Stimulated activated CD8-positive, alpha-beta memory T cell treated with anti-CD3 and anti-CD28 coated beads, Interleukin-4, amount 100 ng/mL, for 24 hours (primary cell): ENCODE measurements at regions not wholly inside any gene's neighbourhood (a gene's known extent, or its start where the extent isn't known, plus 50 kb on each side); places are given as distances from the start of the nearest gene placed in this dataset.

ENCODE experiments used
- DNase-seq: peaks from one replicate; pipeline ENCODE4 v3.0.0-alpha.2; 2020; ENCODE audit warnings: low read depth

DNA sequence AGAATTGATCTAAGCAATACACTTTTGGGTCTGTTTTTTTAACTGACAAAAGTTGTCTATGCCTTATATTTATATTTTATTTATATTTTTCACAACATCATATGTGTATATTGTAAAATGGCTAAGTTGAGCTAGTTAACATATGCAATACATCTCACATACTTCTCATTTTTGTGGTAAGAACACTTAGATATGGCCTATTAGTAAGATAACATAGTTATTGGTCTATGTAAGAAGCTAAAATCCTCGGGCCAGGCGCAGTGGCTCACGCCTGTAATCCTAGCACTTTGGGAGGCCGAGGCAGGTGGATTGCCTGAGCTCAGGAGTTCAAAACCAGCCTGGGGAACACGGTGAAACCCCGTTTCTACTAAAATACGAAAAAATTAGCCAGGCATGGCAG is 275.6 kb upstream of the ID2 start:
- DNase-seq: no peak

DNA sequence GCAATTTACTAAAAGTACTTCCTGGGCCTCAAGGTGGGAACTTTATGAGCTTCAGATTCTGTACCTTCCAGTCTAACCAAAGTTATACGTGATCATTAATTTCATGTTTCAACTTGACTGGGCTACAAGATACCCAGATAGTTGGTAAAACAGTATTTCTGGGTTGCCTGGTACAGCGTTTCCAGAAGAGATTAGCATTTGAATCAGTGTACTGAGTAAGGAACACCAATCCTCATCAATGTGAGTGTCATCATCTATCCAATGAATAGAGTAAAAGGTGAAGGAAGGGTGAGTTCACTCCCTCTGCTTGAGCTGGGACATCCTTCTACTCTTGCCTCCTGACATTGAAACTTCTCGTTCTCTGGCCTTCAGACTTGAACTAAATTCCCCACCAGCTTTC is 274.5 kb upstream of the ID2 start:
- no peak for DNase-seq

DNA sequence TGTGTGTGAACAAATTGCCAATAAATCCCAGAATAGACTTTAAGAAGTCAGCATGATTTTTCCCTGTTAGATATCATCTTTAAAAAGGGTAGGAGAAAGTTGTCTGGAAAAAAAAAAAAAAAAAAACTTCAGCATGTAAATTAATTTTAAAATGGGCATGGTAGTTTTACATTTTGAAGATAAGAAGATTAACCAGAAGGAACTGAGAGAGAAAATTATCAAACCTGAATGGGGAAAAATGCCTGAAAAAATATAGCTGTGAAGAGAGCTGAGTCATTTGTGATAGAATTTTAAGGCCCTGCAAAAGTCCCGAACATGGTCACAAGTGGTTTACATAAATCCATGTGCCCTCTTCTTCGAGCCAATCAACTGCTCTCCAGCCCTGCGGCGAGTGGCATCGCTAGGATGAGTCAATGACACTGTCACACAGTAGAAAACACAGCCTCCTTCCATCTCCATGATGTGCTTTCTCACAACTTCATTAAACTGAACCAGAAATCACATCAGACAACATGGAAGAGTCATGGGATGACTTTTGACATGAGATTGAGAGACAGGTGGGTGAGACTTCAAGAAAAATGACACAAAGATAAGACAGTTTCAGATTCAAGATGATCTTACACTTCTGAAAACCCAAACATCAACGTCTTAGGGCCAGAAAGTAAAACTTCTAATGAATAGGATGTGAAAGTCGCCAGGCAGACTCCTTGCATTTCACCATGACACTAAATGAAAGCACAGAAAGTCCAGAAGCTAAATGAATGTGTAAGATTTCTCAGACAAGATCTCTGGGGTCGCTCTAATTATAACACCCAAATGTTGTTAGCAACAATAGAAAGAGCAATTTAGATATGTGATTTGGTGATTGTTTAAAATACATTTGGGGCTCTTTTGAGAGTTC is 273.0 kb upstream of the ID2 start:
- peak; percentile 49 for DNase-seq

DNA sequence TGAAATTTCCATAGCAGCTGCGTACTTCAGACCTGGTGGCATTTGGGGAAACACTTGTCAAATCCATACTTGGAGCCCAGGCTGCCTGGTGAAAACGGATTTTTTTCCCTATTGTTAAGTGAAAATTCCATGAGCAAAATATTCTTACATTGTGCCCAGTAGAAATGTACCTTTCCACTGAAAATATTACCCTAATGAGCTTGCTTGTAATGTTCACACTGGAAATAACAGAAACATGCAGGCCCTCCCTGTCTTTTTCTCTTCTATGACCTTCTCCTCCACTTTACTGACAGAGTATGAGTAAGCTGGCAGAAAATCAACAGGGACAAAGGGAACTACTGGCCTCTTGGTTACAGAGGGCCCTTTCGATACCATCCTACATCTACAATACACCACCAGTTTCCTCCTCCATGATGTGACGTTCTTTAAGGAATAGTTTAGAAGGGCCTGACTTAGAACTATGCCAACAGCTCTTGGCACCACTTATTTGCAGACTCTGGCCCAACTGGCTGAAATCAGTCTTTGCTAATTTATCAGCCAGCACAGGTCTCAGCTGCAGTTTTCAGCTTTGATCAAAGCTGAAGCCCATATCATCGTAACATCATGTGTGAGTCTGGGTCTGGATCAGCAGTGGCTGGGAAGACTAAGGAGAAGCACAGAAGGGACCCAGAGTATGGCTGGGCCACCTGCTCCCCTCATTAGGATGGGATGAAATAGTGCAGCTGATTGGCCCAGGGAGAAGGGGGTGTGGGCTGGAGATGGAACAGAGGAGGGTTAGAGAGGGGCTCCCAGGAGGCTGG is 272.2 kb upstream of the ID2 start:
- no peak for DNase-seq

DNA sequence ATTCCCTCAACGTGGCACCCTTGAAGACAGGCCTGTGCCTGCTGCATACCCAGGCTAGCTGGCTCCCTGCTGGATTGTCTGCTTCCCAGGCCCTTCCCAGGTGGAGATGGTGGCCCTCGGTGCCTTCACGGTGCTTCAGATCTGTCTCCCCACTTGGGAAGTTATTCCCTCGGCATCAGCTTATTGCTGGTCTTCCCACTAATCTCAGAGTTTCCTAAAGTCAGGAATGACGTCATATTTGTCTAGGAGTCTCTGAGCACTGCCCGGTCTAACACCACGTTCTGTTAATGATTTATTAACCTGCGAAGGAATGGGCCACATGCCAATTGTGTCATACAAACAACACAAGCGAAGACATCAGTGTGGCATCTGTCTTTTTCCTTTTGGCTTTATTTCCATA is 269.8 kb upstream of the ID2 start:
- DNase-seq: no peak

DNA sequence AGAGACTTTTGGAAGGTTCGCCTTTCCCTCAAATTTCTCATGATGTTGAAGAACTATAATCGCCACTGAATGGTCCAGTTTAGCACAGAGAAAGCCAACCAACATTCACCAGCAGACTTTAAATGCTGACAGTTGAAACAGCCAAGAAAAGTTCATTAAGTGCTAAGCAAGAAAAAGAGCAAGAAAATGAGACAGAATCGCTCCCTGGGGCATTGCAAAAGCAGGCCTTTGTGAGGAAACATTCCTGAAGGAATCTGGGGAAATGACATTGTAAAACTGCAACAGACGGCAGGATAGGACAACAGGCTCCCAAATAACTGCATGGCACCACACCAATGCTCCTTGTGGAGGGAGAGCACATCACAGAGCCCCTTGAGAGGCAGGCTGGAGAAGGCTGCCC is 269.3 kb upstream of the ID2 start:
- no peak for DNase-seq

DNA sequence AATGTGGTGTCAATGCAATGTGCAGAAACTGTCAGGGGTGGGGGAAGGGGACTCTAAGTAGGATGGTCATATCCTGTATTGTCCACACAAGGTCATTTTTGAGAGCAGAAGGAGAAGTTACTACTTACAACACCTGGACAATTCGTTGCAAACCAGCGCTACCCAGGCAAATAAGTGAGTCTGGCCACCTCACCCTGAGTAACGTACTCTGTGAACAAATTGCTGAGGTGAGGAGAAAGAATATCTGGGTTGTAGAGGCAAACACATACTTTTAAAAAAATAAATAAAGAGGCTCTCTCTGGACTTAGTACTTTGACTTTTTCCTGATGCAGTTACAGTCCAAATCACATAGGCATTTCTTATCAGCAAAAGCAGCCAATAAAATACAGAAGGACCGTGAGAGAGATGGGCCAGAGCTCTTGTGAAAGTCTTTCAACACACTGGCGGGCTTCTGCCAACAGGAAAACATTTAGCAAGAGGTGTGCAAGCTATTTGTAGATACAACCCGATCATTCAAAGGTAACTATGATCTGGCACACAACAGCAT is 268.2 kb upstream of the ID2 start:
- no peak for DNase-seq

DNA sequence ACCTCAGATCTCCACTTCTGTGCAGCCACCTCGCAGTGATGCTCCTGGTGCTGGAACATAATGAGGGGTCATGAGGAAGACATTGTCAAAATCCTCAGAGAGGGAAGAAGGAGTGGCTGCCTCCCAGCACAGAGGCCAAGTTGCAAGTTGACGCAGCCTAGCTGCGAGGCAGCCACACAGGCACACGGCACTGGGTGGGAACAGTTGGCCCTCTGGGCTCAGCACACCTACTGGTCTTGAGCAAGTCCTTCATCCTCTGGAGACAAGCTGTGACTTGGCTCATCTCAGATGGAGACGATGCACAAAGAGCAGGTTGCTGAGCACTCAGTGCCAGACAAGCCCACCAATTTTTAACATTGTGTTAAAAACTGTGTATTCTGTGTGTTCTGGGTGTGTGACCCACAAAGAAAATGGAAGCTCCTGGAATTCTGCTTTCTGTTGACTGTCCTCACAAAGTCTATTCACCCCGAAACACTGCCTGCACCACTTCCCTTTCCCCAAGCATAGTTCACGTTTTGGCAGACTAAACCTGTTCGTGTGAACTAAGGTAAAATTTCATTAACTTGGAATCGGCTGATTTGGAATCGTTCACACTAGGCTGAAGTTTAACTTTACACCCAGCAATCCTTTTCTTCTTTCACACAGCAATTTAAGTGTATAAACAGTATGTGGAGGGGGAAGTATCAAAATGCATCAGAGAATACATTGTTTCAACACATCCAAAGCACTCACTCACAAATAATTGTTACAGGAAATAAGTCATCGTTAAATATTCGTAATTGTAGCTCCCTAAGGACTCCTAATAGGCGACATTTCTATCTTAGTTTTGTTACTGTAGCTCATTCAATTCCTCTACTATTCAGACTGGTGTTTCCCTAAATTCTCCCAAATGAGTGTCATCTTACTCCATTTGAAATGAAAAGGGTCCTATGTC is 266.6 kb upstream of the ID2 start:
- DNase-seq: no peak

DNA sequence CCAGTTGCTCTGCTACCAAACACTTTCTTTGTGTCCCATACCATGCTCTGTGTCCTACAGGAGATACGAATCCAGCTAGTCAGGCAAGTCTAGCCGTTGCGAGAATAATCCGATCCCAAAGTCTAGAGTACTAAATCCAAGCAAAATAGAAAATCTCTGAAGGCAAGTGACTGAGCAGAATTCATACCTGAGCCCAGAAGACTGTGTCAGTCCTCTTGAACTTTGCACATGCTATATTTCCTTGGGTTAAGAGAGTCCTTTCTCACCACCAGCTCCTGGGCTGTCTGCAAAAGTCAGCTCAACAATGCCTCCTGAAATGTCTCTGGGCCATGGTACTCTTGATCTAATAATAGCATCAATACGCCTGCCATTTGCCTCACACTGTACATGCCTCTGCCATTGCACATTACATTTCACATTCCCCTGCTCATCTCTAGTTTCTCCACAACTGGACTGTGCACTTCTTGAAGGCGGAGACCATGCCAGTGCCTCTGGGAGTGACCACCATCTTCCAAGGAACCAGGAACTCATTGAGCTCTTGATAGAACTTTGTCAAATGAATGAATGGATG is 265.8 kb upstream of the ID2 start:
- DNase-seq: no peak

DNA sequence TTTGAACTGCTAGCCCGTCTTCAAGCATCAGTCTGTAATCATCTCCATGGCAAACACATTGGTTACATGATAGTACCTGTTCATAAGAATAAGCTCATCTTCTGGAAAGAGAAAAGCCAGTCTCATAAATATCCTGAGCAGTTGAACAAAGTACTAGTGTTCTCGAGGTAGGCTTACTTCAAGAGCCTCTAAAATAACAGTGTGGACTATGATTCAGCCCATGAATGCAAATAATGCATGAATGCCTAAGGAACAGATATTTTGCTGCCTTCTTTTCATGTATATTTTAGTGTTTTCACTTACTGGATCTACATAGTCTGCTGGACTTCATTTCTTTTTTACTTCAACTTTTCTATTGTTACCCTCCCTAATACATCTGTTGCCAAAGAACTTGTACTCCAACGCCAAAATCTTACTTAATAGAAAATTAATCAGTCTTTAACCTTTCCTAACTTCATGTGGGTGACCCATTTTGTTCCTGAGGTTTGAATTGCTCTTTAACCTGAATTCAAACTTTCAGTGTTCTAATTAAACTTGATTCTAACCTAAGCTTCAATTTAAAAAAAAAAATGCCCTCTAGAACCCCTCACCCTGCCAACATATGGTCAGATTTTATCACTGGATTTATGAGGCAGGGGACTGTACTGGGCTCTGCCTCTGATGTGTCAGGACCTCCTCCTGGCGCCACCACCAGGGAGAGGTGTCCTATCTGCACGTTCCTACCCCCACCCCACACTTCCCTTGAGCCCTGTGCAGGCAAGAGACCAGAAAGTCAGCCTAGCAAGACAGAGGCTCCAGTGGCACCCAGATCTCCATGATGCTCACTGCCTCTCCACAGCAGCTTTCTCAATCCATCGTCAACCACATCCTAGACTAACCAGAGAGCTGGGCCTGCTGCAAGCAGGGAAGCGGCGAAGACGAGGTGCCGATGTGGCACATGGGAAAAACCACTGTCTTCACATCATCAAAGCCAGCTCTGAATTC is 264.7 kb upstream of the ID2 start:
- DNase-seq: no peak

DNA sequence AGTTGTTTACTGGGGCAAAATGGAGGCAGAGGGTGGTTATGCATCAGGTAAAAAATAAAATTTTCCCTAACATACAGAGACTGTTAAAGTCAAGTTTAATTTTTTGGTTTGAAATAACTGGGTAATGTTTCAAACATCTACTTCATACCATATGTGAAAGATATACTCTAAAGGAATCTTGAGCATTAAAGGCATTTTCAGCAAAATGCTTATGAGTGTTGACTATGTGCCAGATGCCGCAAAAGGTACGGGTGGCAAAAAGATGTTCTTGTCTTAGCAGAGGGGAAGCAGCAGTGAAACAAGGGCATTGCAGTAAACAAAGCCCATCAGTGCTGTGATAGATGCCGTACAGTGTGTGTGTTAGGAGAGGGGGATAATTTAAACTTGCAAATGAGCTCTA is 263.1 kb upstream of the ID2 start:
- no peak for DNase-seq

DNA sequence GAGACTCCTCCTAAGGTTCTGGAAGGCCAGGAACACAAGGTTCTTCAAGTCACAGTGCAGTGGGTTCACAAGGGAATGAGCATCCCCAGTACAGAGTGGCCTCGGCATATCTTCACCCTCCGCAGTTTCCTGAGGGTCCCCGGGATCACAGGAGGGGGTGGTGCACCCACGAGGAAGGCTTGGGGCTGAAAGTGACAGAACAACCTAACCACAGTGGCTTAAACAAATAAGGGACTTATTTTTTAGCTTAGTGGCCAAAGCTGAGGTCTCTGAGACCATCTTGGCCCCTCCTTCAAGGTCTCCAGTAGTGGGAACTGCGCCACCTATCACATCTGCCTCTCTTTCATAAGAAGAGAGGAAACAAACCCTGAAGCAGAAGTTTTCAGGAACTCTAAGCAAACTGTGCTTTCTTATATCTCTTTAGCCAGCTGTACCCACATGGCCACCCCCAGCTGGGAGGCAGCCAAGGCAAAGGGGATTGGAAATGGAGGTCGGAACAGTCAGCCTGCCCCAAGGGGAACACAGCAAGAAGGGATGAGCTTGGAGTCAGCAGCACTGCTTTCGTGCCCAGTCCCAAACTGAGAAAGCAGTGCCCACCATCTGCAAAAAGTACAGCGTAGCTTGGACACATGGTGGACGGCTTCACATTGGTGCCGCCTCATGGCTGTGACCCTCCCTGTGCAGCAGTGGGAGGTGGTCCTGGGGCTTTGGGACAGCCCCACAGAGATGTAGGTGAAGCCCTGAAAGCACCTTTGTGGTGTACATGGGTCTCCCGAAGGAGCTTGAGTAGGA is 260.0 kb upstream of the ID2 start:
- DNase-seq: no peak

DNA sequence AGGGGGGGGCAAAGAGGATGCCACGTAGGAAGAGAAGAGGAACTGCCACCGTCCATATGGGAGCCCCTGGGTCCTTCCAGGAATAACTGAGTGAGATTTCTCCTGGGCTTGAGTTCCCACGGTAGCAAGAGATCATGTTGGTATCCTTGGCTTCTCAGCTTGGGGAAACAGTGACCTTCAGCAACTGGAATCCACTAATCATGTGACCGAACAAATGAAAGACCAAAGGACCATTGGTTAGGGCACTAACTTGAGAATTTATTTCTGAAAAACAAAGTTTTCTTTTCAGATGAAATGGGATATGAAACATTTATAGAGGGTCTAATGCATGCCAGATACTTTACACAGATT is 259.4 kb upstream of the ID2 start:
- no peak for DNase-seq

DNA sequence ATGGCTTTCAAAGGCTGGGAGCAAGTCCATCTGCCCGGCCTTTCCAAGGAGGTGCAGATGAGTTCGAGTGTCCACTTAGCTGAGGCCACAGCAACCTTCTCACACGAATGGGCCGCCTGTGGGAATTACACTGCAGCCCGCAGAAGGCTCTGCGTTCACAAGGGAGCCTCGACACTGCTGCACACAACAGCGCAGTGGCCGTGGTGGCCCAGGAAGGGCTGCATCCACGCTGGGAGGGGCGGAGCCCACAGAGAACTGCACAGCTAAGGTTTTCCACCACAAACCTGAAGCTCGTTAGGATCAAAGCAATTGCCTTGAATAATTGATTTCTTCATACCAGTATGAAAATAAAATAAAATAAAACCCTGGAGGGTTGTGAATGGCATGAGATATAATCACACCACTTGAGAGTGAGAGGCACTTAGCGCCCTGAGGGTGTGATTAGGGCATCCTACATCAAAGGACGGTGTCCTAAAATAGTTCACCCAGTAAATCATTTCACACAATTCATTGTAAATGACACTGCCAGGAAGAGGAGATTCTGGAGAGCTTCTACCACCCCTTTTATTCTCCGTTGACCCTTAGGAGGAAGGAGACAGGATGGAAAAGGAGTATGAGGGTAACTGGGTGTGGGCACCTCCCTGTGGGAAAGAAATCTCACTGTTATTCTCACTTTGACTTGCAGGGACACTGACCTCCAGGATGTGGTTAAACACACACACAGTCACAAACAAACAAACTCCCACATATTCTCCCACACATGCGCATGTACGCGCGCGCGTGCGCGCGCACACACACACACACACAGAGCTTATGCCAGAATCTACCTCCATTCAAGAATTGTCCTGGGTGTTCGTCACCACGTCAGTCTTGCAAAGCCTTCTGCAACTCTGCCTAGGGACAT is 256.6 kb upstream of the ID2 start:
- DNase-seq: peak; percentile 17

DNA sequence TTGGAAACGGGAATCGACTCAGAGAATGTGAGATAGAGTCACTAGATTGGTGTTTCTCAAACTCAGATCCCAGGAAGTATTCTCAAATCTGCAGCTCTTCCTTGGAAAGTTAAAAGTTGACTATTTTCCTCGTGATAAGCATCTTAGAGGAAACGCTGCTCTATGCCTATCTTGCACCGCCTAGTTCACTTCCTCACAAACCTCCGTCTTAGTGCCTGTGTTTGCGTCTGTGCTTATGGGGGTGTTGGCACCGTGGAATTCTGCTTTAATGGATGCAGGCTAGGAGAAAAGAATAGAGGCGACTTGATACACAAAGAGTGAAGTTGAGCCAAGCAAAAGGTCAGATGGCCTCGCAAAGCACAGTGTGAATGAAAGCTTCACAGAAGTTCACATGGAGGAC is 255.3 kb upstream of the ID2 start:
- no peak for DNase-seq

DNA sequence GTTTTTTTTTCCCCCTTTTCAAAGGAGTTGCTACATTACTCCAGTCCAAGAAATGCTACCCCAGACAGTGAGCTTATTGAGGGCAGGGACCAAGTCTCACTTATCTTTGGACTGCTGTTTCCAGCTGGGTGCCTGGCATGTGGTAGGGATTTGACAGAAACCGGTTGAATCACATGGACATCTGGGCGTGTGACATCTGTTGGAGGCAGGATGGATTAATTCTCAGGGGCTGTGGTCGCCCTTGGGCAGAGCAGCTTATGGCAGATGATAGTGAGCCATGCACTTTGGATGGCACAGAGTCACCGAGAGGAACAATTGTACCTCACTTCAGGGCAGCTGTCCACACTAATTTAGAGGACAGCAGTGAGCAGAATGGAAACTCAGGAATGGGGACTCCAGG is 254.6 kb upstream of the ID2 start:
- no peak for DNase-seq

DNA sequence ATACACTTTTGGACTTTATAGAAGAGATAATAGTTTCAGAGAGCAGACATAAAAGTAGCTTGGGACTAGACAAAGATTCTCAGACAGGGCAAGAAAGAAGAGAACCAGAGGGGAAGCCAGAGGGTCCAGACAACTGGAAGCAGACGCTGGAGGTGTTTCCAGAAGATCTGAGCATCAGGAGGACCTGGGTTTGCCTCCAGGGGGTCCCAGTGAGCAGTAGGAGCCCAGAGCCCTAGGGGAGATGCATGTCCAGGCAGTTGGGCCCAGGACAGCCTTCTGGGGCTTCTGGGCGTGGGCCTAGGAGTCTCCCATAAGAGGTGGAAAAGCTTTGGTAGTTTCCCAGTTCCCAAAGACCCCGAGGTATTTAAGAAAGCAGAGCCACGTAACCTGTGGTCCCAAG is 251.2 kb upstream of the ID2 start:
- no peak for DNase-seq

DNA sequence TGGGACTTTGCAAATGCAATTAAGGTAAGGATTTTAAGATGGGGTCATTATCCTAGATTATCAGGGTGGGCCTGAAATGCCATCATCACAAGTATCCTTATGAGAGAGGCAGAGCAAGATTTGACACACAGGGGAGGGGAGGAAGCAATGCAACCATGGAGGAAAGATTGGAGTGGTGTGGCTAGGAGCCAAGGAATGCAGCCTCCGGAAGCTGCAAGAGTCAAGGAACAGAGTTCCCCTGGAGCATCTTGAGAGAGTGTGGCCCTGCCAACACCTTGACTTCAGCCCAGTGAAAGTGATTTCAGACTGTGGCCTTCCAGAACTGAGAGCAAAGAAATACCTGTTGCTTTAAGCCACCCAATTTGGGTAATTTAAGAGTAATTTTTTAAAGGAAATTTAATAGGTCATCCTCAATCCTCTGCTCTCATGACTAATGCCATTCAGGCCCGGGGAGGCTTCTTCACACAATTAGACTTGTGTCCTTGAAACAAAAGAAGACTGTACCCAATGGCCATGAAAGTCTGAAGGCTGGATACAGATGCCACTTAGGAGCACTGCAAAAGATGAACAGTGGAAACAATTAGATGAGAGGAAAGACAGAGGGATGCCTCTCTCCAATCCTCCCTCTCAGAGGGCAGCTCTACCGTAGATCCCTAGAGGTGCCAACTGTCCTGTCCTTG is 250.3 kb upstream of the ID2 start:
- no peak for DNase-seq
